Stomach (tissue), 4 donors: ENCODE measurements at regions not wholly inside any gene's neighbourhood (a gene's known extent, or its start where the extent isn't known, plus 50 kb on each side); places are given as distances from the start of the nearest gene placed in this dataset.

Source experiments
- CTCF ChIP-seq, 7 experiments: fragments of 450-650 bp in 4 of 7; fragments of 200-600 bp in 3 of 7; sonication (generic) in 3 of 7; IDR thresholded peaks; one replicate each; pipeline ENCODE4 v1.5.1; 2016 to 2019; ENCODE audit warnings: antibody characterized with exemption in 7 of 7, control low read depth in 2 of 7, mild to moderate bottlenecking in 1 of 7
- EP300 ChIP-seq: sonication (generic); formaldehyde crosslinking; IDR thresholded peaks from one replicate; pipeline ENCODE4 v1.6.1; 2017; ENCODE audit warnings: antibody characterized with exemption

GRCh38 chr5:91532281-91532680 lies 149.2 kb upstream of the ARRDC3 start:
- TF ChIP-seq CTCF (IDR thresholded peaks at IDR 0.05): no peak
- no peak for TF ChIP-seq EP300
